ENCODE measurements at regions not wholly inside any gene's neighbourhood (a gene's known extent, or its start where the extent isn't known, plus 50 kb on each side); places are given as distances from the start of the nearest gene placed in this dataset.

DNA sequence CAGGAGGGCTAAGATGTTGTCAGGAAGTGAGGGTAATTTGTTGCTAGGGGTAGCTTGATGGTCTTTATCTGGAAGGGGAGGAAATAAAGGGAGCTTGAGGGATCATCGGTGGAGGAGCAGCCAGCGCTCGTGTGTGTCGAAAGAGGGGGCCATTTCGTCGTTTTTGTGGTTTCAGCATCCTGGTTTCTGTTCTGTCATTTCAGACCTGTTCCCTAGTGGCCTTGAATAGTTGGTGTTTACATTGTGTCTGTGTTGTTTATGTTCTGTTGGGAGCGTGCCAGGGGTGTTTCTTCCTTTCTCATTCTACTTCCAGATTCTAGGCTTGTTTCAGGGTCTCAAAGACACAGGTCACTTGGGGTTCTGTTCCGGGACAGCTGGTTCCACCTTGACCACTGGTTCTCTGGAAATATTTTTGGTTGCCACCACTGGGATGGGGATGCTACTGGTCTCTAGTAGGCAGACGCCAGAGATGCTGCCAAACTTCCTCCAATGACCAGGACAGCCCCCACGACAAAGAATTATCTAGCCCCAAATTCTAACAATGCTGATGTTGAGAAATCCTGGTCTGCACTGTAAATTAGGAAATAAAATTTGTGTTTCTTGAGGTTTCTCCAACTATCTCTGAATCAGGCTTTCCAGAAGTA, 113.9 kb upstream of the NAA20 start:
- Mint-ChIP-seq H3K4me3 (no peak overlapping the region), H3K4me1 (peaks cover 8% of the 10 kb centered on the region), H3K36me3 (ENCODE audit: low read depth) (no peaks in the 10 kb centered on the region), H3K9me3 (no peaks in the 10 kb centered on the region), H3K27ac (no peak overlapping the region), H3K27me3 (peaks cover 3% of the 10 kb centered on the region)
- DNase-seq, result no peak
- ChIA-PET CTCF (no interaction called here), POLR2A (no interaction called here)

DNA sequence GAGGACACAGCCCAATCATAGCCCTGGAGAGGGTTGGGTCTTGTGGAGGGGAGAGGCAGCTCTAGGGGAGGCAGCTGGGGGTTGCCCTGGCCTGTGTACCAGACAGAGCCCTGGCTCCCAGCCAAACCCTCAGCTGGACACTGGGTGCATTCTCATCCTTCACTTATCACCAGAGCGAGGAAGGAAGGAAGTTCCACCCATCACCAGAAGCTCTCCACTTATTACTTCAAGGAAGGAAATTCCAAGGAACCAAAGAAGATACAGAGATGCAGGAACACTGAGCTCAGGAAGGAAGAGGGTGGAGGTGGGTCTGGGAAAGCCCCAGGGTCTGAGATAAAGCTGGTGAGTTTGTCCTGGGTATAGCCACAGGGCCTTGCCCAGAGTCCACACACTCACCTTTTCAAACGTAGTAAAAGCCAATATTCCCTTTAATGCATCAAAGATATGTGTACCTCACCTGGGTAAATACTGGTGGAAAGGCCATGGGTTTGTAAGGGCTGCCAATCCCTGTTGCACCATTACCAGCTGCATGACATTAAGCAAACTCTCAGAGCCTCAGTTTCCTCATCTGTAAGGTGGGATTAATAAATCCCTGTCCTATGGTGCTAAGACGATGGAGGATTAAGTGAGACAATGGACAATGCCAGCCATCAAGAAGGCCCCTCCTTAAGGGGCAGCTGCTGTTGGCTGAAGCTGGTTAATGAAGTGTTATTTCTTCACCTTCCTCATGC, 109.7 kb upstream of the NAA20 start:
- no peak for DNase-seq
- H3K27me3 Mint-ChIP-seq, result no peaks in the 10 kb centered on the region
- no peaks in the 10 kb centered on the region for H3K9me3 Mint-ChIP-seq
- CTCF ChIA-PET, result no interaction called here
- POLR2A ChIA-PET, result no interaction called here
- no peaks in the 10 kb centered on the region for H3K36me3 Mint-ChIP-seq (ENCODE audit: low read depth)
- peaks cover 8% of the 10 kb centered on the region for H3K4me1 Mint-ChIP-seq
- no peak overlapping the region for H3K27ac Mint-ChIP-seq
- H3K4me3 Mint-ChIP-seq, result no peak overlapping the region

DNA sequence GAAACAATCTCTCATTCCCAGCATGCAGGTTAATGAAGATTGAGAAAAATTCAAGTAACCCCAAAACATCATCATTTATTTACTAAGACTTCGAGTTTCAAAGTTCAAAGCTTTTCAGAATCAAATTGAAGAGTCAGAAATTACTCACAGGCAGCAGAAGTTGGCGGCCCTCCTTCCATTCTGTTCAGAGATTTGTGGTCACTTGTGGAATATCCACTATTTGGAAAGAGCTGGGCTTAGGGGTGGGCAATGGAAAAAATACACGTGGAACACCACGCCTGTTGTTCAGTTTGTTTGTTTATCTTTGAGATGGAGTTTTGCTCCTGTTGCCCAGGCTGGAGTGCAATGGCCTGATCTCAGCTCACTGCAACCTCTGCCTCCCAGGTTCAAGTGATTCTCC, 108.6 kb upstream of the NAA20 start:
- H3K27ac Mint-ChIP-seq, result no peak overlapping the region
- DNase-seq, result no peak
- H3K36me3 Mint-ChIP-seq (ENCODE audit: low read depth), result no peaks in the 10 kb centered on the region
- H3K4me3 Mint-ChIP-seq, result no peak overlapping the region
- POLR2A ChIA-PET, result no interaction called here
- no peaks in the 10 kb centered on the region for H3K27me3 Mint-ChIP-seq
- CTCF ChIA-PET, result no interaction called here
- peaks cover 2% of the 10 kb centered on the region for H3K4me1 Mint-ChIP-seq
- no peaks in the 10 kb centered on the region for H3K9me3 Mint-ChIP-seq

DNA sequence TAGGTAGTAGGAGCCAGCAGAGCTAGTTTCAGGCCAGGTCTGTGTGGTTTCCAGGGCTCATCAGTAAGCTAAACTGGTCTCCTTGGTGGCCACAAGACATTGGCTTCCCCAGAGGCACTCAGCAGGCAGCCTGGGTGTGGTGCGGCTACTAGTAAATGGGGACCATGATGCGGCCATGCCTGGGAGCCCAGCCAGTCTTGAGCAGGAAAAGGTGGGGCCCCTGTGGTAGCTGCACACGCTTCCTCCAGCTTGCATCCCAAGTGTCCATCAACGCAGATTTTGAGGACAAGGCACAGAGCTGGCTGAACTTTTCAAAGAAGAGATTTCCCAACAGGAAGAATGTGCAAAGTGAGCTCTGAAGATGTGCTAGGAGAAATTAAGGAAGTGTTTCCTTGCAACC, 107.4 kb upstream of the NAA20 start:
- POLR2A ChIA-PET, result no interaction called here

DNA sequence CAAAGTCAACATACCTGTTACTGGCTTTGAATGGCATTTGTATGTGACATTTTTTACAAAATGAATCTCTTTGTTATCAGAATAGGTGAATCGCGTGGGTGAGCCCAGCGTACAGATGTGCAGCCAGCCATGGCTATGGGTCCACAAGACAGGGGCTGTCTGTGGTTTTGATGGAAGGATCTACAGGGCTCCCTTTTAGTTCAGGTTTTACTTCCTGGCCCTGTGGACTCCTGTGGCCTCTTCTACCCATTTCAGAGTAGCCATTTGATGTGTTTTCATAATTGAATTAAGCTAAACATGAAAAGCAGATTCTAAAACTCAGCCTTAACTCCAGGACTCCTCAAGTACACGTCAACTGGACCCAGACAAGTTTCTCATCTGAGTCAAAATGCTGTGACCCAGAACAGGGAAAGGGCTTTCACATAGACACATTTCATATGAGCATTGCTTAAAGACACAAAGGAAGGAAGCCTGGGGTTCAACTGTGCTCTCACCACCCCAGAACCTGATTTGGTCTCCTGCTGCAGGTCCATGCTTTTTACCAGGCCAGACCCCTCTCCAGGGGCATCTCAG, 105.3 kb upstream of the NAA20 start:
- no peaks in the 10 kb centered on the region for H3K27me3 Mint-ChIP-seq
- no peak for DNase-seq
- no peak overlapping the region for H3K4me3 Mint-ChIP-seq
- H3K27ac Mint-ChIP-seq, result no peak overlapping the region
- POLR2A ChIA-PET, result no interaction called here
- no peaks in the 10 kb centered on the region for H3K9me3 Mint-ChIP-seq
- CTCF ChIA-PET, result no interaction called here
- H3K4me1 Mint-ChIP-seq, result no peaks in the 10 kb centered on the region
- H3K36me3 Mint-ChIP-seq (ENCODE audit: low read depth), result no peaks in the 10 kb centered on the region

More for the DNA sequence above, 107.4 kb upstream of the NAA20 start:
- CTCF ChIA-PET, result no interaction called here
- Mint-ChIP-seq H3K36me3 (ENCODE audit: low read depth) (no peaks in the 10 kb centered on the region), H3K4me3 (no peak overlapping the region), H3K4me1 (no peaks in the 10 kb centered on the region), H3K27me3 (no peaks in the 10 kb centered on the region), H3K9me3 (no peaks in the 10 kb centered on the region), H3K27ac (no peak overlapping the region)
- DNase-seq, result no peak

DNA sequence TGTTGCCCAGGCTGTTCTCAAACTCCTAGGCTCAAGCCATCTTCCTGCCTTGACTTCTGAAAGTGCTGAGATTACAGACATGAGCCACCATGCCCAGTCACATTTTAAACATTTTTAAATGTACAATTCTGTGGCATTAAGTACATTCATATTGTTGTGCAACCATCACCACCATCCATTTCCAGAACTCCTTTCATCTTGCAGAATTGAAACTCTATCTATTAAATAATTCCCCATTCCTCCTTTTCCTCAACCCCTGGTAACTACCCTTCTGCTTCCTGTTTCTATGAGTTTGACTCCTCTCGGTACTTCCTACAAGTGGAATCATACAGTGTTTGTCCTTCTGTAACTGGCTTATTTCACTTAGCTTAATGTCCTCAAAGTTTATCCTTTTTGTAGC, 103.8 kb upstream of the NAA20 start:
- H3K36me3 Mint-ChIP-seq (ENCODE audit: low read depth), result no peaks in the 10 kb centered on the region
- POLR2A ChIA-PET, result no interaction called here
- DNase-seq, result no peak
- H3K27ac Mint-ChIP-seq, result no peak overlapping the region
- no peaks in the 10 kb centered on the region for H3K4me1 Mint-ChIP-seq
- no peaks in the 10 kb centered on the region for H3K9me3 Mint-ChIP-seq
- no peaks in the 10 kb centered on the region for H3K27me3 Mint-ChIP-seq
- no peak overlapping the region for H3K4me3 Mint-ChIP-seq
- CTCF ChIA-PET, result no interaction called here

DNA sequence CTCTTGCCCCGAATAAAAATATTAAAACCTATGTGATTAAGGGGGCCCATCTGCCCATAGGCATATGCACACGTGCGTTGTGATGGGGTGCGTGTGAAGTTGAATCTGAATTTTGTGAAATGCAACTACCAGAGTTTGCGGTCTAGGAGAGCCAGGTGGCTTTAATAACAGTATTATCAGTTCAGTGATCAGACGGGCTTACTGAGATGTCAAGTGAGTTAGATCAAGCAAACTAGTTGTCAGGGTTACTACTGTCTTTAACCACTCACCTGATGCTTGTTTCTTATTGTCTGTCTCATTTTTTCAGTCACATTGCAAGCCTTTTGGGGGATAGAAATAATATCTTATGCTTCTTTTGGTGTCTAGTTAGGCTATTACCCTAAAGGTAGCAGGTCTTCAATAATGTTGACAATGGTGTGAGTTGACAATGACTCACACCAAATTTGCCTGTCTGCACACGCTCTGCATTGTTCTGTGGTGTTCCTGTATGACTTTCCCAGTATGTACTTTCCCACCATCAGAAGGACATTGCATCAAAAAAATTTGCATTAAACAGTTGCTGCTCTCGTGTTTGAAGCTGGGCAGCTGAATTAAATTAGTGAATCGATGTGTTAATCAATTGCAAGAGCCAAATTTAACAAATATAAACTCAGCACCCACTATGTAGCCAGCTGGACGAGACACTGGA, 103.1 kb upstream of the NAA20 start:
- DNase-seq, result no peak
- Mint-ChIP-seq H3K27ac (no peak overlapping the region), H3K36me3 (ENCODE audit: low read depth) (no peaks in the 10 kb centered on the region), H3K4me3 (no peak overlapping the region), H3K4me1 (no peaks in the 10 kb centered on the region), H3K27me3 (no peaks in the 10 kb centered on the region), H3K9me3 (no peaks in the 10 kb centered on the region)
- CTCF ChIA-PET, result no interaction called here
- POLR2A ChIA-PET, result no interaction called here

DNA sequence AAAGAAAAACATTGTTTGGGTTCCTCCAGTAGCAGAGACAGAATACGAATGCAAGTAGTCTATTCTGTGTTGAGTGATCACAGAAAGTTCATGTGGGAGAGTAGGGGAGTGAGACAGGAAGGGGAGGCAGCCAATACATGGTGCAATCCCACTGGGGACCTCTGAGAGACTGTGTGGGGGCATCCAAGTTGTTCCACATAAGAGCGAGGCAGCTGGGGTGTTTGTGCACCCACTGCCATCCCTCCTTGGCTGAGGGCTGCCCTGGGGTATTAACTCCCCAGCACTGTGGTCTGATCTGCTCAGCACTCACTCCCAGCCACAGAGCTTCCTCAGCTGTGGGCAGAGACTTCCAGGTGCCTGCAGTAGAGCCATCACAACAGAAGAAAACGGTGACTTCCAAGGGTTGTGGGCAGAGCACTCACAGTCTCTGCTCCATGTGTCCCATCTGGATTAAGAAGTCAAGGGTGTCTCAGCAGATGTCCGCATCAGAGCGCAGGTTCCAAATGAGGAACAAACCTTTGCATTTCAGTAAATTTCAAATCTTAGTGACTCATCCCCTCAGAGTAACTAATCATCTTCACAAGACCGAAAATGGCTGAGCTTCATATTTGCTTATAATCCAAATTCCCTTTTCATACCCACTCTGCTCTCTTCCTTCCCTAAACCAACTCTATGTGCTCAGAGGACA, 101.9 kb upstream of the NAA20 start:
- CTCF ChIA-PET, result no interaction called here

DNA sequence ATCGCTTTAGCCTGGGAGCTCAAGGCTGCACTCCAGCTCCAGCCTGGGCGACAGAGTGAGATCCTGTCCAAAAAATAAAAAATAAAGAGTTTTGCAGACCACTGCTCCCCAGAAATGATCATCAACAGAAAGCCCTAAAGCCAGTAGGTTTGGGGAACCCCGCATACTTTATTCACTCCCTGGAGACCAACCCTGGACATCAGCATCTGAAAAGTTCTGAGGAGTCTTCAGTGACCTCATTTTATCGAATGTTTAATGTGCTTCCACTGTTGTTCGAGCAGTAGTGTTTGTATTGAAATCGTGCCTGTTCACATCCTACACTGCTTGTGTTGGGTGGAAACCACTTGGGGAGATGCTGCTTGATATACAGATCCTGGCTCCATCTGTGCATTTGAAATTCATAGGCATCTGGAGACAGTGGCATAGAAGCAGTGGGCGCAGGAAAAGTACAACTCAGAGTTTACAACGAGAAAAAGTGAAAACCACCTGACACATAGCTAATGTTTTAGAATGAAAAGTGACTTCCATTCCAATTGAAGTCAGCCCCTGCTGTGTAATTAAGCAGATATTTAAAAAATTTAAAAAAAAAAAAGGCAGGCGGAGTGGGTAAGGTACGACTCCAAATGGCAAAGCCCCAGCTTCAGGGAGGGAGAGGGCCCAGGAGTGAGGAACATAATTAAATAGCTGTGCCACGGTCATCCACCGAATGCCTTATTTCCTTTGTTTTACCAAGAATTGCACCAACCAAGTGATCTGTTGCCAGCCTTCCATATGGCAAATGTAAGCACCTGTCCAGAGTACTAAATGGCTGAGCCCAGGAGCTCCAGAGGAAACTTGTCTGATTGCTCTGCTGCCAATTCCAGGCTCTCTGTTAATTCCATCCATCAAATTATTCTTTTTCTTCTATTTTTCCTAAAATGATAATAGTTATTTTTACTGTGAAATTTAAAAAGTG, 100.4 kb upstream of the NAA20 start:
- ChIA-PET CTCF (interaction anchor here (0.6 kb wide), 1 partner anchor 30 kb away, joined by 3 read pairs; no protein-coding TSS in a partner anchor), POLR2A (no interaction called here)
- no peak for DNase-seq
- H3K36me3 Mint-ChIP-seq (ENCODE audit: low read depth), result no peaks in the 10 kb centered on the region
- no peaks in the 10 kb centered on the region for H3K9me3 Mint-ChIP-seq
- no peak overlapping the region for H3K27ac Mint-ChIP-seq
- H3K4me3 Mint-ChIP-seq, result no peak overlapping the region
- no peaks in the 10 kb centered on the region for H3K27me3 Mint-ChIP-seq
- H3K4me1 Mint-ChIP-seq, result no peaks in the 10 kb centered on the region

More for the DNA sequence above, 101.9 kb upstream of the NAA20 start:
- Mint-ChIP-seq H3K36me3 (ENCODE audit: low read depth) (no peaks in the 10 kb centered on the region), H3K9me3 (no peaks in the 10 kb centered on the region), H3K27ac (no peak overlapping the region), H3K4me1 (no peaks in the 10 kb centered on the region), H3K4me3 (no peak overlapping the region), H3K27me3 (no peaks in the 10 kb centered on the region)
- POLR2A ChIA-PET, result no interaction called here
- no peak for DNase-seq

DNA sequence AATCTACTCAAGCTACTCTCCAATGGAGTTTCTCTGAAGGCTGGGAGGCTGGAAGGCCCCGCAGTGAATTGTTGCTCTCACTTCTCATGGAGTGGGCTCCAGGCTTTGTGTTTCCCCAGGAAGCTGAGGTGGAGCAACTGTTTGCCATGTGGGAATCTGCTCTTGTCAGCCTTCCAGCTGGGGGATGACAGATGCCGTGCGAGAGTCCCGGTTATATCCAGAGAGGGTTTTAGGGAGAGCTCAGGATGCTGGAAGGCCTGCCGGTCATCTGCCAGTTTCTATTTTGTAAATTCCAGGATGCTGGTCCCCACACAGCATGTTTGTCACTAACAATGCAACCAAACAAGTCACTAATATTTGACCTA, 98.2 kb upstream of the NAA20 start:
- Mint-ChIP-seq H3K4me1 (no peaks in the 10 kb centered on the region), H3K4me3 (no peak overlapping the region), H3K27ac (no peak overlapping the region), H3K27me3 (no peaks in the 10 kb centered on the region), H3K36me3 (ENCODE audit: low read depth) (no peaks in the 10 kb centered on the region), H3K9me3 (no peaks in the 10 kb centered on the region)
- POLR2A ChIA-PET, result no interaction called here
- CTCF ChIA-PET, result no interaction called here
- no peak for DNase-seq

DNA sequence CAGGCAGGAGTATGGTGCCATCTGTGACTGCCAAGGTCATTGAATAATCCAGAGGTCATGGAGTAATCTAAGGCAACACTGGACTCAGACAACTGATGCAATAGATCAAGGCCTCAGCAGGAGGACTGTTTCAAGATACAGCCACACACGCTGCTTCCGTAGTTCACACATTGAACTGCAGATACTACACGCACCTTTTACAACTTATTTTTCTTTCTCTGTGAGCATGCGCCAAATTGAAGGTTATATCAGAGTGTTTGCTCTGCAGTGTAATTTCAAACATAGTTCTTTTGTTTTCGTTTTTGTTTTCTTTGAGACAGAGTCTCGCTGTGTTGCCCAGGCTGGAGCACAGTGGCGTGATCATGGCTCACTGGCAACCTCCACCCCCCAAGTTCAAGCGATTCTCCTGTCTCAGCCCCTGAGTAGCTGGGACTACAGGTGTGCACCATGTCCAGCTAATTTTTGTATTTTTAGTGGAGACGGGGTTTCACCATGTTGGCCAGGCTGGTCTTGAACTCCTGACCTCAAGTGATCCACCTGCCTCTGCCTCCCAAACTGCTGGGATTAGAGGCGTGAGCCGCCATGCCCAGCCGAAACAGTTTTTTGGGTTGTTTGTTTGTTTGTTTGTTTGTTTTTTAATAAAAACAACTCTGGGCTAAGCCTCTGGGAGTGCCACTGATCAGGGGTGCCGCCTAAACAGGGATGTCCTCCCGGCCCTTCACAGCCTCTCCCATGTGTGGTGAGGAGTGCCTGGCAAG, 96.6 kb upstream of the NAA20 start:
- peaks cover 3% of the 10 kb centered on the region for H3K27me3 Mint-ChIP-seq
- CTCF ChIA-PET, result no interaction called here
- no peak overlapping the region for H3K27ac Mint-ChIP-seq
- DNase-seq, result no peak
- POLR2A ChIA-PET, result no interaction called here
- no peaks in the 10 kb centered on the region for H3K36me3 Mint-ChIP-seq (ENCODE audit: low read depth)
- H3K4me3 Mint-ChIP-seq, result no peak overlapping the region
- no peaks in the 10 kb centered on the region for H3K4me1 Mint-ChIP-seq
- H3K9me3 Mint-ChIP-seq, result no peaks in the 10 kb centered on the region

DNA sequence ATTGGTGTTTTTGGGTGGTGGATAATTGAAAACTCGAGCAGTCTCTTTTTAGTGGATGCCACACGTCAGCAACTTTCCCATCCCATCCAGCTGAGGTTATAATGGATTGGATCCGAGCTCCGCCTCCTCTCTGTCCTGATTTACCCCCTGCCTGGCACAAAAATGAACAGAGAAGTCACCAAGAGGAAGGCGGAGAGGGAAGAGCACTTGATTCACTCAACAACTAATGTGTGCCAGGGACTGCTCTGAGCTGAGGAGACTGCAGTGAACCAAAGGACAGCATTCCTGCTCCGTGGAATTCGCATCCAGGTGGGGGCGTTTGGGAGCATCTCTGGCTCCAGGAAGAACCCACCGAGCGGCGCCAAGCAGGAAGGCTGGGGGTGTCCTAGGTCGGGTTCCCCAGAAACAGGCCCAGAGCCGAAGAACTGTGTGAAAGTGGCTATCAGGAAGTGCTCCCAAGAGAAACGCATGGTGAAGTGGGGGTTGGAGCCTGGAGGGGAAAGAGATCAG, 95.8 kb upstream of the NAA20 start:
- ChIA-PET CTCF (no interaction called here), POLR2A (no interaction called here)
- H3K4me1 Mint-ChIP-seq, result no peaks in the 10 kb centered on the region
- no peak for DNase-seq
- H3K27ac Mint-ChIP-seq, result no peak overlapping the region
- H3K36me3 Mint-ChIP-seq (ENCODE audit: low read depth), result no peaks in the 10 kb centered on the region
- H3K9me3 Mint-ChIP-seq, result no peaks in the 10 kb centered on the region
- H3K27me3 Mint-ChIP-seq, result peaks cover 3% of the 10 kb centered on the region
- H3K4me3 Mint-ChIP-seq, result no peak overlapping the region

All from activated CD4-positive, alpha-beta memory T cell treated with anti-CD3 and anti-CD28 coated beads, Interleukin-2, amount 10 ng/mL, durations not matched to agents 7 days and 5 days (primary cell).